Epithelial cell of proximal tubule (primary cell): ENCODE measurements at regions not wholly inside any gene's neighbourhood (a gene's known extent, or its start where the extent isn't known, plus 50 kb on each side); places are given as distances from the start of the nearest gene placed in this dataset.
"Not testable (repeated sequence)": the region's sequence is repeated elsewhere in the genome, so short reads cannot be mapped to it uniquely, and the experiment has no call there.

ENCODE experiments used
- DNase-seq: peaks from one replicate; pipeline ENCODE4 v3.0.0-alpha.2; 2011; ENCODE audit warnings: low read depth
- H3K4me3 ChIP-seq: 2 replicates; pipeline ENCODE4 v1.5.1; 2011; ENCODE audit warnings: low read depth, mild to moderate bottlenecking, low read length
- TF ChIP-seq, protein P1 (sequence below): conservative IDR thresholded peaks from 2 replicates; pipeline ENCODE4 v1.5.1; 2012; ENCODE audit warnings: low read depth, mild to moderate bottlenecking, low read length

DNA sequence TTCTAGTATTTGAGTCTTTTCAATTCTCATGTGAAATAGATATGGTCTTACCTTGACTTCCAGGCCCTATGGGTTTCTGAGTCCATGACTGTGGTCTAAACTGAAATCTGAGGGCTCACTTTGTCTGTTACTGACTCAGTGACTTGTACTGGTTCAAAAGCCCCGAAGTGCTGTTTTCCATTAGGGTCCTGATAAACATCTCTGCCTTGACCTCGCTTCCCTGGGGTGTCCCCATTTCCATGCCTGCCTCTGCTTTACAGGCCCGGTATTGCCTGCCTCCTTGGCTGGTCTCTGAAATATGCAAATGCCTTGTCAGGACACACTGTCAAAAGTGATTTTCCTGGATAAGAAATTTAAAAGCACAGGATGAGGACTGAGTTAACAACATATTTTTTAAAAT, 538.8 kb downstream of the SOCS6 start:
- no peak for DNase-seq
- TF ChIP-seq, protein P1, sequence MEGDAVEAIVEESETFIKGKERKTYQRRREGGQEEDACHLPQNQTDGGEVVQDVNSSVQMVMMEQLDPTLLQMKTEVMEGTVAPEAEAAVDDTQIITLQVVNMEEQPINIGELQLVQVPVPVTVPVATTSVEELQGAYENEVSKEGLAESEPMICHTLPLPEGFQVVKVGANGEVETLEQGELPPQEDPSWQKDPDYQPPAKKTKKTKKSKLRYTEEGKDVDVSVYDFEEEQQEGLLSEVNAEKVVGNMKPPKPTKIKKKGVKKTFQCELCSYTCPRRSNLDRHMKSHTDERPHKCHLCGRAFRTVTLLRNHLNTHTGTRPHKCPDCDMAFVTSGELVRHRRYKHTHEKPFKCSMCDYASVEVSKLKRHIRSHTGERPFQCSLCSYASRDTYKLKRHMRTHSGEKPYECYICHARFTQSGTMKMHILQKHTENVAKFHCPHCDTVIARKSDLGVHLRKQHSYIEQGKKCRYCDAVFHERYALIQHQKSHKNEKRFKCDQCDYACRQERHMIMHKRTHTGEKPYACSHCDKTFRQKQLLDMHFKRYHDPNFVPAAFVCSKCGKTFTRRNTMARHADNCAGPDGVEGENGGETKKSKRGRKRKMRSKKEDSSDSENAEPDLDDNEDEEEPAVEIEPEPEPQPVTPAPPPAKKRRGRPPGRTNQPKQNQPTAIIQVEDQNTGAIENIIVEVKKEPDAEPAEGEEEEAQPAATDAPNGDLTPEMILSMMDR: no peak
- H3K4me3 ChIP-seq: no peak overlapping the region

DNA sequence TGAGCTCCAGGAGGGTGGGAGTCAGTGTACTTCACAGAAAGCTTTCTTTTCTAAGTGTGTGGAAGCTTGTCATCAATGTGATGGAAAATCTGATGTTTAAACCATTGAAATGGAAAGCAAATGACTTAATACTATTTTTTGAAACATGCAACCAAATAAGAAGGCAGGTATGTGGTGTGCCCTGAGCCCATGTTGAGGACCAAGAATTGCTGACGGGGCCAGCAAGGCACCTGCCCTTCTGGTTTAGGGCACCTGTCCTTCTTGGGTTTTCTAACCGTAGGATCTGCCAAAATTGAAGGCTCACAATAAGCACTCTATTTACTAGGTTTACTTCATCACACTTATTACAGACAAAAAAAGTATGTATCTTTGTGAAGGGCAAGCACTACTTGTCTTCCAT, 537.7 kb downstream of the SOCS6 start:
- no peak overlapping the region for H3K4me3 ChIP-seq
- no peak for DNase-seq
- TF ChIP-seq, protein P1: no peak

DNA sequence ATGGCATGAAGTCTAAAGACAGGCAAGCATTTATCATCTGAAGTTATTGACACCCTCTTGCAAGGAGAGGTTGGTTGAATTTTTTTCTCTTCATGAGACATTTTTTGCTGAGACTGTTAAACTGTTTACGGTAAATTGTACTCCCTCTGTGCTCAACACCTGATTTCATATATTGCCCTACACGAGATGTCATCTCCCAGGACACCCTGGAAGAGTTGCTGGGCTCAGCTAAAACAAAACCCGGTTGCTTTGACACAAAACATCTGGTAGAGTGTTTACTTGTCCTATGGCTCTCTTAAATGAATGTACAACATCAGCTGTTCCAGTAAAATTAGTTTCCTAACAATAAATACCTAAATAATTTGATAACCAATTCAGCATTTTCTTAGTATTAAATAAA, 533.8 kb downstream of the SOCS6 start:
- TF ChIP-seq, protein P1: no peak
- DNase-seq: no peak
- H3K4me3 ChIP-seq: no peak overlapping the region

DNA sequence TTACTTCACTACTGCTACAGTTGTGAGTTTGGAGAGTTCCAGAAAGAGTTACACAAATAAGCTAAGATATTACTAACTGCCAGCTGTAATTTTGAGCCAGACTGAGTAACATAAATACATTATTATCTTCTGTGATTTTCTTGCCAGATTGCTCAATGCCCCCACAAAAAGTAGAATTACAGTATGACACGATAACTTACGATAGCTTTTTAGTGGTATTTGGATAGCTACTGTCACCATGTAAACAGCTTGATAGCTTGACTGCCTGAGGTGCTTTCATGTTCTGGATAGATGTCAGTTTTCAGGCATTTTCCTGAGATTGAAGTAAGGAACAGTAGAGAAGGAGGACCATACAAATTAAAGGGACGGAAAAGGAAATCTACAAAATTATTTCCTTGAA, 533.3 kb downstream of the SOCS6 start:
- TF ChIP-seq, protein P1: no peak
- DNase-seq: no peak

DNA sequence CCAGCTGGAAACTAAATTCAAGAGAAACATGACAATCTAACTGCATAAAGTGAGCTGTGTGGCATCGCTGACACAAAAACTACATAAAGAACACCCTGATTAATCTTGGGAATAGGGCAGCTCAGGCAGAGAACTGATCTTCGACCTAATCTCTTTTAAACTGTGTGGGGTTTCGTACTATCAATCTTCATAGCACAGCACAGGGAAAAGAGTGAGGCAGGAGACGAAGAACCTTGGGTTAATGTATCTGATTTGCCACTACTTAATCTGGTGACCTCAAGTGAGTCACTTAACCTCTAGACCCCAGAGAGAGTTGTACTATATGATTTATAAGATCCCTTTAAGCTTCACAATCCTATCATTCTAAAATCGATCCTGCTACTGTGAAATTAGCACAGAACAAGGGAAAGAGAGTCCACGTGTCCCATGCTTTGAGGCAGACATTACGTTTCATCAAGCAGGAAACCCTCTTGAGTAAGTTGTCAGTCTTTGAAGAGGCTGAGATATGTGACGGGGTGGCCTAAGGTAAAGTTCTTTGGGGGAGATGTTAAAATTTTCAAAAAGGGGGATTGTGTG, 519.7 kb downstream of the SOCS6 start:
- H3K4me3 ChIP-seq: no peak overlapping the region
- TF ChIP-seq, protein P1: no peak
- DNase-seq: no peak

More for the DNA sequence above, 533.3 kb downstream of the SOCS6 start:
- no peak overlapping the region for H3K4me3 ChIP-seq

DNA sequence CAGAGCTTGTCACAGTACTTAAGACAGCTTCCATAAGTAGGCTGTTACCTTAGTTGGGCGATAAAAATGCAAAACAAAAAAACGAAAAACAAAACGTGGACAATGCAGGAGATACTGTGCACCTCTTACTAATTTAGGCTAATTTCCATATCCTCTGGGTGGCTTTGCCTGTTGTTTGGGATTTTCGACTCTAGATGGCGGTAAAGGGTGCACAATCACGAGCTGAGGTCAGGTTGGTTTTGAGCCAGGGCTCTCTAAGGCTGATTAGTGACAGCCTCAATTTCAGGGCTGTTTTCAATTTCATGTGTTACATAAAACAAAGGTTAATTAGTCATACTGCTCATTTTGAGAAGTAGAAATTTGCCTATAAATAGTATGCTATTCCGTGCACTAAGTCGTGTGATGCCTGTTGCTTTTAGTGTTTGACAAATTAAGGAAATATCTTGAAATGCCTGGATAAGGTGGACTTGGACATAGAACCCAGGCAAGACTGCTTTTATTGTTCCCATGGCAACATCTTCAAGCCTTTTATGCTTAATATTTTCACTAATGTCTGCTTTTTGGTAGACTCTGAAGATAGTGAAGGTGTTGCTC, 493.1 kb downstream of the SOCS6 start:
- DNase-seq: peak; percentile 4
- TF ChIP-seq, protein P1: peak; percentile 85
- H3K4me3 ChIP-seq: no peak overlapping the region

DNA sequence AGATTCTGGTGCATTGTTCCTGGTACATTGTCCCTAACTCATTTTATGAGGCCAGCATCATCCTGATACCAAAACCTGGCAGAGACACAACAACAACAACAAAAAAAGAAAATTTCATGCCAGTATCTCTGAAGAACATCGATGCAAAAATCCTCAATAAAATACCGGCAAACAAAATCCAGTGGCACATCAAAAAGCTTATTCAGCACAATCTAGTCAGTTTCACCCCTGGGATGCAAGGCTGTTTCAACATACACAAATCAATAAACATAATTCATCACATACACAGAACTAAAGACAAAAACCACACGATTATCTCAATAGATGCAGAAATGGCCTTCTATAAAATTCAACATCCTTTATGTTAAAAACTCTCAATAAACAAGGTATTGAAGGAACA, 477.4 kb downstream of the SOCS6 start:
- not testable (repeated sequence) for DNase-seq

More for the DNA sequence above, 477.4 kb downstream of the SOCS6 start:
- H3K4me3 ChIP-seq: not testable (repeated sequence)
